Endothelial cell of umbilical vein (primary cell): ENCODE measurements at regions not wholly inside any gene's neighbourhood (a gene's known extent, or its start where the extent isn't known, plus 50 kb on each side); places are given as distances from the start of the nearest gene placed in this dataset.

Experiments
- BruUV-seq: library from RNA; stranded (reverse); fragments of 400-500 nt; replicated peaks from 2 replicates; lab custom pipeline; 2021; lab: Mats Ljungman, UMichigan
- CTCF ChIA-PET: fragments of 300-600, 350-600 bp; sonication (Branson Sonifier 250); formaldehyde crosslinking; loops from one replicate; lab custom pipeline; 2021; ENCODE audit warnings: antibody characterized with exemption, inconsistent platforms; lab: Charles Lee
- POLR2A ChIA-PET: fragments of 300-600, 350-600 bp; sonication (Branson Sonifier 250); formaldehyde crosslinking; loops from one replicate; lab custom pipeline; 2021; ENCODE audit warnings: antibody characterized with exemption, inconsistent platforms; lab: Charles Lee
- DNase-seq: peaks from one replicate; pipeline ENCODE4 v3.0.0-alpha.2; 2011; ENCODE audit warnings: low read depth, low spot score
- FAIRE-seq: peaks from 2 replicates; lab custom pipeline; 2011; peaks lifted over from hg19 to GRCh38; lab: Jason Lieb, UNC
- H2AFZ ChIP-seq: 2 replicates; pipeline ENCODE4 v1.6.0; 2012; ENCODE audit warnings: low read depth, low read length, control low read depth, inconsistent platforms
- H3K27ac ChIP-seq: 2 replicates; pipeline ENCODE4 v1.5.1; 2011; ENCODE audit warnings: low read depth, mild to moderate bottlenecking, control low read depth, low read length, moderate library complexity; ENCODE audit not compliant: insufficient read depth
- H3K27me3 ChIP-seq, 2 experiments: 2 replicates each; pipeline versions ENCODE4 v1.6.0 to v1.6.1; 2011; ENCODE audit warnings: low read length in 2 of 2, mixed read lengths in 1 of 2; ENCODE audit not compliant: control insufficient read depth in 2 of 2, insufficient read depth in 2 of 2
- H3K36me3 ChIP-seq, 2 experiments: 2 replicates in 1 of 2; 3 replicates in 1 of 2; pipeline ENCODE4 v1.5.1; 2011; ENCODE audit warnings: low read length in 2 of 2, mild to moderate bottlenecking in 1 of 2, moderate library complexity in 1 of 2; ENCODE audit not compliant: control insufficient read depth in 2 of 2, insufficient read depth in 2 of 2; ENCODE audit errors: extremely low read depth in 1 of 2
- H3K4me1 ChIP-seq: 3 replicates; pipeline ENCODE4 v1.5.1; 2011; ENCODE audit warnings: mild to moderate bottlenecking, low read length; ENCODE audit not compliant: control insufficient read depth, insufficient read depth; ENCODE audit errors: extremely low read depth
- H3K4me2 ChIP-seq: 2 replicates; pipeline ENCODE4 v1.6.1; 2011; ENCODE audit warnings: low read length, control low read depth, mixed read lengths; ENCODE audit not compliant: insufficient read depth
- H3K4me3 ChIP-seq, 3 experiments: fragments of 200-600 bp in 1 of 3; sonication (generic), shearing (Covaris generic) in 1 of 3; replicated peaks in 1 of 3; 2 replicates each; pipeline ENCODE4 v1.5.1; 2011 to 2016; ENCODE audit warnings: control low read depth in 3 of 3, low read length in 3 of 3, mild to moderate bottlenecking in 2 of 3, inconsistent platforms in 1 of 3, low read depth in 1 of 3, moderate library complexity in 1 of 3; ENCODE audit not compliant: insufficient read depth in 1 of 3
- H3K79me2 ChIP-seq: 2 replicates; pipeline ENCODE4 v1.6.0; 2012; ENCODE audit warnings: low read length, inconsistent platforms; ENCODE audit not compliant: control insufficient read depth, insufficient read depth
- H3K9ac ChIP-seq: replicated peaks from 2 replicates; pipeline ENCODE3; 2011; ENCODE audit warnings: low read length, control low read depth; ENCODE audit not compliant: insufficient read depth; ENCODE audit errors: extremely low read depth
- H3K9me1 ChIP-seq: replicated peaks from 3 replicates; pipeline ENCODE4 v1.6.0; 2011; ENCODE audit warnings: mild to moderate bottlenecking, low read length; ENCODE audit not compliant: control insufficient read depth, insufficient read depth; ENCODE audit errors: extremely low read depth
- H3K9me3 ChIP-seq: replicated peaks from 2 replicates; pipeline ENCODE4 v1.5.1; 2012; ENCODE audit warnings: low read length, inconsistent platforms; ENCODE audit not compliant: control insufficient read depth, insufficient read depth
- H4K20me1 ChIP-seq: replicated peaks from 2 replicates; pipeline ENCODE3; 2011; ENCODE audit warnings: mild to moderate bottlenecking, low read length; ENCODE audit not compliant: control insufficient read depth, insufficient read depth; ENCODE audit errors: extremely low read depth
- EZH2 ChIP-seq: IDR thresholded peaks from 2 replicates; pipeline ENCODE4 v1.6.1; 2012; ENCODE audit warnings: borderline replicate concordance, low read depth, mild to moderate bottlenecking, moderate library complexity, low read length, inconsistent platforms; ENCODE audit not compliant: severe bottlenecking
- FOS ChIP-seq: IDR thresholded peaks from 2 replicates; pipeline ENCODE4 v1.6.1; 2011; ENCODE audit warnings: mild to moderate bottlenecking, low read length, moderate library complexity, borderline replicate concordance; ENCODE audit not compliant: insufficient read depth
- GATA2 ChIP-seq: IDR thresholded peaks from 2 replicates; pipeline ENCODE4 v1.7.0; 2011; ENCODE audit warnings: low read depth, mild to moderate bottlenecking, moderate library complexity, mixed read lengths, low read length; ENCODE audit not compliant: insufficient read length, insufficient read depth
- JUN ChIP-seq: IDR thresholded peaks from 2 replicates; pipeline ENCODE4 v1.6.1; 2011; ENCODE audit warnings: borderline replicate concordance, low read depth; ENCODE audit not compliant: insufficient read length, insufficient read depth
- MYC ChIP-seq: IDR thresholded peaks from one replicate; pipeline ENCODE4 v1.6.1; 2011; ENCODE audit warnings: mild to moderate bottlenecking, low read depth, low read length
- POLR2A ChIP-seq: IDR thresholded peaks from 2 replicates; pipeline ENCODE4 v1.6.1; 2012; ENCODE audit warnings: low read depth, mild to moderate bottlenecking, control low read depth, low read length
- POLR2AphosphoS5 ChIP-seq: IDR thresholded peaks from 2 replicates; pipeline ENCODE4 v1.6.1; 2012; ENCODE audit warnings: low read depth, mild to moderate bottlenecking, control low read depth, low read length, moderate library complexity; ENCODE audit not compliant: insufficient read depth
- dilution Hi-C: fragments of 300-500 bp; cut with MboI; formaldehyde crosslinking; loops from one replicate; pipeline ENCODE4 v1.15.0; 2019; ENCODE audit warnings: low sequenced_read_pairs; ENCODE audit not compliant: extremely low pct_ligation_motif_present
- intact Hi-C: fragments of 100-400 bp; cut with micrococcal nuclease; formaldehyde crosslinking; loops from one replicate; pipeline ENCODE4 v1.10.0; 2022
- TF ChIP-seq, protein P1 (sequence below), 2 donors: IDR thresholded peaks; 1 replicate in 1 of 2; 2 replicates in 1 of 2; pipeline ENCODE4 v1.5.1; 2011; ENCODE audit warnings: low read length in 2 of 2, mild to moderate bottlenecking in 2 of 2, moderate library complexity in 2 of 2, control low read depth in 1 of 2, inconsistent platforms in 1 of 2, low read depth in 1 of 2; ENCODE audit not compliant: insufficient read depth in 1 of 2; ENCODE audit errors: extremely low read depth in 1 of 2
- TF ChIP-seq, protein P2 (sequence below): IDR thresholded peaks from 2 replicates; pipeline ENCODE4 v1.6.1; 2011; ENCODE audit not compliant: insufficient read depth, insufficient read length

DNA sequence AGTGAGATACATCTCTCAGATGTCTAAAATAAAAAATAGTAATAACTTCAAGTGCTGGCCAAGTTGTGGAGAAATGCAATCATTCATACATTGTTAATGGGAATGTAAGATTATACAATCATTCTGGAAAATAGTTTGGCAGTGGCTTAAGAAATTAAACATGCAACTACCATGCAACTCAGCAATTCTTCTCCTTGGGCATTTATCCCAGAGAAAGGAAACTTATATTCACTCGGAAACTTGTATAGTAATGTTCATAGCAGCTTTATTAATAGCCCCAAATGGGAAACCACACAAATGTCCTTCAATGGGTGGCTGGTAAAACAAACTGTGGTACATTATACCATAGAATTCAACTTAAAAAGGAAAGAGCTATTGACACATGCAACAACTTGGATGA is 274.0 kb upstream of the SPRED2 start:
- CTCF ChIA-PET, result no interaction called here
- no peaks in the 10 kb centered on the region for H3K4me1 ChIP-seq
- H3K9ac ChIP-seq, result no peak overlapping the region
- no peaks in the 10 kb centered on the region for H4K20me1 ChIP-seq
- no peaks in the 10 kb centered on the region for H3K36me3 ChIP-seq
- POLR2A ChIA-PET, result interaction anchor here (0.6 kb wide), 1 partner anchor 1464 kb away, joined by 3 read pairs; no protein-coding TSS in a partner anchor
- no peak overlapping the region for H3K4me3 ChIP-seq
- BruUV-seq, result no TSS peak
- DNase-seq (no peak), FAIRE-seq (no peak)
- intact Hi-C loops, result no loop called here
- no peaks in the 10 kb centered on the region for H3K9me3 ChIP-seq
- H3K27me3 ChIP-seq, result peaks cover 0 to 3% of the 10 kb centered on the region in 2 experiments
- H3K4me2 ChIP-seq, result no peak overlapping the region
- no peak for TF ChIP-seq POLR2AphosphoS5
- no peak overlapping the region for H2AFZ ChIP-seq
- dilution Hi-C loops, result no loop called here
- H3K27ac ChIP-seq, result no peak overlapping the region
- H3K9me1 ChIP-seq, result no peaks in the 10 kb centered on the region
- no peaks in the 10 kb centered on the region for H3K79me2 ChIP-seq

DNA sequence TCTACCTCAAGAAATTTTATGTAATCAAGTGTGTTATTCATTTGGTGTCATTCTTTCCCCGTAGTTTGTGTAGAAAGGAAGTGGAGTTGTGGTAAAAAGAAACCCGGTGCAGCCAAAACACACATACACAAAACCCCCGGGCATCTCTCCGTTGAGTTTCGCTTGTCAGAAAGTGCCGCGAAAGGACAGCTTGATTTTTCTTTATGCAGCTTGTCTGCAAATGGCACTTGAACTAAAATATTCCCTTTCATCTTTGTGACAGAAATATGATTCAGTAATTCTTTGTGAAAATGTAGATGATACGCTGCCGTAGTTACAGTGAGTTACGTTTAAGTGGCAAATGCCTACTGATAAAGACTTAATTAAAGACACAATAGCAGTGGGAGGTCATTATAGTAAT is 268.8 kb upstream of the SPRED2 start:
- Histone ChIP-seq H3K27ac (no peak overlapping the region), H3K9me1 (no peaks in the 10 kb centered on the region), H3K4me1 (no peaks in the 10 kb centered on the region), H3K4me3 (no peak overlapping the region), H3K79me2 (no peaks in the 10 kb centered on the region), H2AFZ (no peak overlapping the region), H3K27me3 (no peaks in the 10 kb centered on the region), H3K36me3 (no peaks in the 10 kb centered on the region), H3K4me2 (no peak overlapping the region), H4K20me1 (no peaks in the 10 kb centered on the region), H3K9me3 (no peaks in the 10 kb centered on the region), H3K9ac (no peak overlapping the region)
- TF ChIP-seq, protein P1, sequence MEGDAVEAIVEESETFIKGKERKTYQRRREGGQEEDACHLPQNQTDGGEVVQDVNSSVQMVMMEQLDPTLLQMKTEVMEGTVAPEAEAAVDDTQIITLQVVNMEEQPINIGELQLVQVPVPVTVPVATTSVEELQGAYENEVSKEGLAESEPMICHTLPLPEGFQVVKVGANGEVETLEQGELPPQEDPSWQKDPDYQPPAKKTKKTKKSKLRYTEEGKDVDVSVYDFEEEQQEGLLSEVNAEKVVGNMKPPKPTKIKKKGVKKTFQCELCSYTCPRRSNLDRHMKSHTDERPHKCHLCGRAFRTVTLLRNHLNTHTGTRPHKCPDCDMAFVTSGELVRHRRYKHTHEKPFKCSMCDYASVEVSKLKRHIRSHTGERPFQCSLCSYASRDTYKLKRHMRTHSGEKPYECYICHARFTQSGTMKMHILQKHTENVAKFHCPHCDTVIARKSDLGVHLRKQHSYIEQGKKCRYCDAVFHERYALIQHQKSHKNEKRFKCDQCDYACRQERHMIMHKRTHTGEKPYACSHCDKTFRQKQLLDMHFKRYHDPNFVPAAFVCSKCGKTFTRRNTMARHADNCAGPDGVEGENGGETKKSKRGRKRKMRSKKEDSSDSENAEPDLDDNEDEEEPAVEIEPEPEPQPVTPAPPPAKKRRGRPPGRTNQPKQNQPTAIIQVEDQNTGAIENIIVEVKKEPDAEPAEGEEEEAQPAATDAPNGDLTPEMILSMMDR (IDR thresholded peaks at IDR 0.05; ENCODE audit: extremely low read depth in 1 of 2, insufficient read depth in 1 of 2, low read depth in 1 of 2, low read length in 2 of 2), result no peak
- TF ChIP-seq FOS, result no peak
- no peak for TF ChIP-seq POLR2AphosphoS5
- no peak for TF ChIP-seq MYC
- TF ChIP-seq JUN, result no peak
- TF ChIP-seq, protein P2, sequence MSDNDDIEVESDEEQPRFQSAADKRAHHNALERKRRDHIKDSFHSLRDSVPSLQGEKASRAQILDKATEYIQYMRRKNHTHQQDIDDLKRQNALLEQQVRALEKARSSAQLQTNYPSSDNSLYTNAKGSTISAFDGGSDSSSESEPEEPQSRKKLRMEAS, result no peak
- TF ChIP-seq EZH2, result no peak
- TF ChIP-seq POLR2A, result no peak
- no peak for TF ChIP-seq GATA2
- dilution Hi-C loops, result no loop called here
- POLR2A ChIA-PET, result no interaction called here
- intact Hi-C loops, result no loop called here
- BruUV-seq, result no TSS peak
- DNase-seq (no peak), FAIRE-seq (no peak)
- CTCF ChIA-PET, result no interaction called here
